ENCODE measurements at regions not wholly inside any gene's neighbourhood (a gene's known extent, or its start where the extent isn't known, plus 50 kb on each side); places are given as distances from the start of the nearest gene placed in this dataset.

GRCh38 chr6:71509191-71510005 lies 220.8 kb downstream of the OGFRL1 start:
- peaks cover 11 to 16% of the 10 kb centered on the region in 2 donors for H3K4me1 ChIP-seq
- H3K27me3 ChIP-seq = no peaks in the 10 kb centered on the region
- WGBS, 2 donors = 67 to 74% methylated on average over 1 of the region's 1 CpG
- H3K36me3 ChIP-seq = no peaks in the 10 kb centered on the region
- TF ChIP-seq POLR2A (IDR thresholded peaks at IDR 0.05) = no peak
- intact Hi-C loops (cut with DNase I) = loop anchor here (5.0 kb wide), 1 partner anchor 132 kb away; no protein-coding TSS in a partner anchor
- no peak overlapping the region for H3K4me3 ChIP-seq (replicated peaks in 1 of 3)
- H3K27ac ChIP-seq = no peak overlapping the region
- no peak for DNase-seq
- no peaks in the 10 kb centered on the region for H3K9me3 ChIP-seq

- H3K36me3 ChIP-seq = no peaks in the 10 kb centered on the region
- peak; percentile 56 to 68 for DNase-seq
- 74 to 81% methylated on average over 5 of the region's 5 CpGs for WGBS, 2 donors
- TF ChIP-seq, protein P1, sequence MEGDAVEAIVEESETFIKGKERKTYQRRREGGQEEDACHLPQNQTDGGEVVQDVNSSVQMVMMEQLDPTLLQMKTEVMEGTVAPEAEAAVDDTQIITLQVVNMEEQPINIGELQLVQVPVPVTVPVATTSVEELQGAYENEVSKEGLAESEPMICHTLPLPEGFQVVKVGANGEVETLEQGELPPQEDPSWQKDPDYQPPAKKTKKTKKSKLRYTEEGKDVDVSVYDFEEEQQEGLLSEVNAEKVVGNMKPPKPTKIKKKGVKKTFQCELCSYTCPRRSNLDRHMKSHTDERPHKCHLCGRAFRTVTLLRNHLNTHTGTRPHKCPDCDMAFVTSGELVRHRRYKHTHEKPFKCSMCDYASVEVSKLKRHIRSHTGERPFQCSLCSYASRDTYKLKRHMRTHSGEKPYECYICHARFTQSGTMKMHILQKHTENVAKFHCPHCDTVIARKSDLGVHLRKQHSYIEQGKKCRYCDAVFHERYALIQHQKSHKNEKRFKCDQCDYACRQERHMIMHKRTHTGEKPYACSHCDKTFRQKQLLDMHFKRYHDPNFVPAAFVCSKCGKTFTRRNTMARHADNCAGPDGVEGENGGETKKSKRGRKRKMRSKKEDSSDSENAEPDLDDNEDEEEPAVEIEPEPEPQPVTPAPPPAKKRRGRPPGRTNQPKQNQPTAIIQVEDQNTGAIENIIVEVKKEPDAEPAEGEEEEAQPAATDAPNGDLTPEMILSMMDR (IDR thresholded peaks at IDR 0.05) = peak in 5 of 6 experiments; percentile 57 to 84 (median 80)
- no peak for TF ChIP-seq POLR2A (IDR thresholded peaks at IDR 0.05)
- no peaks in the 10 kb centered on the region for H3K9me3 ChIP-seq
- no peak overlapping the region for H3K27ac ChIP-seq
- H3K4me1 ChIP-seq = peaks cover 11 to 16% of the 10 kb centered on the region in 2 donors
- H3K4me3 ChIP-seq (replicated peaks in 1 of 3) = no peak overlapping the region
- no peaks in the 10 kb centered on the region for H3K27me3 ChIP-seq
- intact Hi-C loops (cut with DNase I) = loop anchor here (5.0 kb wide), 1 partner anchor 133 kb away; no protein-coding TSS in a partner anchor
These were observed 221.6 kb downstream of the OGFRL1 start for GRCh38 chr6:71510057-71510713.

- TF ChIP-seq, protein P1 (IDR thresholded peaks at IDR 0.05) = no peak
- no peak for TF ChIP-seq POLR2A (IDR thresholded peaks at IDR 0.05)
- Histone ChIP-seq H3K27me3 (no peaks in the 10 kb centered on the region), H3K27ac (no peak overlapping the region), H3K9me3 (no peaks in the 10 kb centered on the region), H3K4me3 (replicated peaks in 1 of 3) (no peak overlapping the region), H3K4me1 (peaks cover 11 to 16% of the 10 kb centered on the region in 2 donors), H3K36me3 (no peaks in the 10 kb centered on the region)
- no peak for DNase-seq
- intact Hi-C loops (cut with DNase I) = loop anchor here (5.0 kb wide), 1 partner anchor 134 kb away; no protein-coding TSS in a partner anchor
These were observed 222.2 kb downstream of the OGFRL1 start for GRCh38 chr6:71510856-71511255.

GRCh38 chr6:71512256-71512655 lies 223.6 kb downstream of the OGFRL1 start:
- DNase-seq = no peak
- Histone ChIP-seq H3K27me3 (no peaks in the 10 kb centered on the region), H3K36me3 (no peaks in the 10 kb centered on the region), H3K9me3 (no peaks in the 10 kb centered on the region), H3K27ac (no peak overlapping the region), H3K4me1 (peaks cover 11 to 16% of the 10 kb centered on the region in 2 donors), H3K4me3 (replicated peaks in 1 of 3) (no peak overlapping the region)
- 81 to 84% methylated on average over 3 of the region's 3 CpGs for WGBS, 2 donors
- intact Hi-C loops (cut with DNase I) = loop anchor here (5.0 kb wide), 1 partner anchor 135 kb away; no protein-coding TSS in a partner anchor
- TF ChIP-seq, protein P1 (IDR thresholded peaks at IDR 0.05) = no peak
- no peak for TF ChIP-seq POLR2A (IDR thresholded peaks at IDR 0.05)

DNA sequence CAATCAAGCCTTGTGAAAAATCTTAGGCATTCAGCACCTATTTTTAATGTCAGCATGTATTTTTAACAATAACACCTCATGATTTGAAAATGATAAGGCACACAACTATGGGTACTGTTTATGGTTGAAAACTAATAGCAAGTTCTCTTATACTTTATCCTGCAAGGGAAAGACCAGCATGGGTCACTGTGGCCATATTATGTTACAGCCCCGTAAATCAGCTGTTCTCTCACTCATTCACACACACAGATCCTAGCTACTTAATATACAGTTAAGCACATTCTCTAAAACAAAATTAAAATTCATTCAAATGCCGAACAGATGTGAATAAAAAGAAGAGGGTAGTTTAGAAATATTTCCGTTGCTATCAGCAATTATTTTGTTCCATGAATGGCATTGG lies 224.4 kb downstream of the OGFRL1 start:
- TF ChIP-seq POLR2A (IDR thresholded peaks at IDR 0.05) = no peak
- TF ChIP-seq, protein P1 (IDR thresholded peaks at IDR 0.05) = no peak
- H3K27me3 ChIP-seq = no peaks in the 10 kb centered on the region
- peaks cover 11 to 16% of the 10 kb centered on the region in 2 donors for H3K4me1 ChIP-seq
- WGBS, 2 donors = 81 to 87% methylated on average over 3 of the region's 3 CpGs
- no peaks in the 10 kb centered on the region for H3K36me3 ChIP-seq
- no peak for DNase-seq
- H3K27ac ChIP-seq = no peak overlapping the region
- no peaks in the 10 kb centered on the region for H3K9me3 ChIP-seq
- no peak overlapping the region for H3K4me3 ChIP-seq (replicated peaks in 1 of 3)
- intact Hi-C loops (cut with DNase I) = loop anchor here (5.0 kb wide), 1 partner anchor 136 kb away; no protein-coding TSS in a partner anchor

Data from thyroid gland (tissue), 4 donors.